Trophoblast cell (in vitro differentiated cells and primary cell): ENCODE measurements at regions not wholly inside any gene's neighbourhood (a gene's known extent, or its start where the extent isn't known, plus 50 kb on each side); places are given as distances from the start of the nearest gene placed in this dataset.

Source experiments
- DNase-seq, 2 donors: peaks; one replicate each; pipeline ENCODE4 v3.0.0-alpha.2; 2016
- H2AFZ ChIP-seq: 2 replicates; pipeline ENCODE4 v1.6.1; 2013; ENCODE audit warnings: low read length, moderate library complexity, mild to moderate bottlenecking; ENCODE audit not compliant: insufficient read depth, poor library complexity
- H2AK5ac ChIP-seq: 2 replicates; pipeline ENCODE4 v1.6.1; 2013; ENCODE audit warnings: mild to moderate bottlenecking, low read length
- H2BK120ac ChIP-seq: 2 replicates; pipeline ENCODE4 v1.6.1; 2013; ENCODE audit warnings: low read length, mild to moderate bottlenecking, moderate library complexity; ENCODE audit not compliant: insufficient read depth, poor library complexity
- H2BK12ac ChIP-seq: 2 replicates; pipeline ENCODE4 v1.6.1; 2013; ENCODE audit warnings: mild to moderate bottlenecking, low read length, moderate library complexity
- H2BK5ac ChIP-seq: 2 replicates; pipeline ENCODE4 v1.6.1; 2013; ENCODE audit warnings: low read length, low read depth, moderate library complexity, mild to moderate bottlenecking; ENCODE audit not compliant: poor library complexity
- H3K14ac ChIP-seq: 2 replicates; pipeline ENCODE4 v1.6.1; 2013; ENCODE audit warnings: mild to moderate bottlenecking, low read length
- H3K18ac ChIP-seq: 2 replicates; pipeline ENCODE4 v1.6.1; 2013; ENCODE audit warnings: mild to moderate bottlenecking, low read length
- H3K23ac ChIP-seq: 2 replicates; pipeline ENCODE4 v1.6.1; 2013; ENCODE audit warnings: low read length
- H3K27ac ChIP-seq: 2 replicates; pipeline ENCODE4 v1.5.1; 2013; ENCODE audit warnings: low read depth, mild to moderate bottlenecking, inconsistent platforms, low read length, moderate library complexity
- H3K27me3 ChIP-seq: 2 replicates; pipeline ENCODE4 v1.6.1; 2013; ENCODE audit warnings: inconsistent platforms, mild to moderate bottlenecking, low read length, moderate library complexity; ENCODE audit not compliant: insufficient read depth
- H3K36me3 ChIP-seq, 2 experiments: 1 replicate in 1 of 2; 2 replicates in 1 of 2; pipeline ENCODE4 v1.6.1; 2013; ENCODE audit warnings: low read length in 2 of 2, mild to moderate bottlenecking in 2 of 2, moderate library complexity in 1 of 2; ENCODE audit not compliant: insufficient read depth in 2 of 2, control insufficient read depth in 1 of 2
- H3K4ac ChIP-seq: 2 replicates; pipeline ENCODE4 v1.6.1; 2013; ENCODE audit warnings: low read depth, mild to moderate bottlenecking, low read length, moderate library complexity
- H3K4me1 ChIP-seq, 2 experiments: 1 replicate in 1 of 2; 2 replicates in 1 of 2; pipeline ENCODE4 v1.6.1; 2013; ENCODE audit warnings: low read length in 2 of 2, mild to moderate bottlenecking in 2 of 2, moderate library complexity in 1 of 2; ENCODE audit not compliant: insufficient read depth in 2 of 2, control insufficient read depth in 1 of 2
- H3K4me2 ChIP-seq: 2 replicates; pipeline ENCODE4 v1.6.1; 2013; ENCODE audit warnings: inconsistent platforms, mild to moderate bottlenecking, low read length, moderate library complexity
- H3K4me3 ChIP-seq: 2 replicates; pipeline ENCODE4 v1.5.1; 2013; ENCODE audit warnings: mild to moderate bottlenecking, low read depth, low read length, inconsistent platforms
- H3K79me1 ChIP-seq: one replicate; pipeline ENCODE4 v1.6.1; 2013; ENCODE audit warnings: low read length
- H3K79me2 ChIP-seq: 2 replicates; pipeline ENCODE4 v1.6.1; 2013; ENCODE audit warnings: low read length, mild to moderate bottlenecking; ENCODE audit not compliant: control insufficient read depth, insufficient read depth, poor library complexity
- H3K9ac ChIP-seq: 2 replicates; pipeline ENCODE4 v1.6.1; 2013; ENCODE audit warnings: mild to moderate bottlenecking, low read length
- H3K9me3 ChIP-seq: 2 replicates; pipeline ENCODE4 v1.6.1; 2013; ENCODE audit warnings: low read depth, mild to moderate bottlenecking, control low read depth, inconsistent platforms, low read length; ENCODE audit not compliant: insufficient read depth
- H4K12ac ChIP-seq: 2 replicates; pipeline ENCODE4 v1.6.1; 2013; ENCODE audit warnings: low read depth, mild to moderate bottlenecking, low read length, moderate library complexity
- H4K8ac ChIP-seq: 2 replicates; pipeline ENCODE4 v1.6.1; 2013; ENCODE audit warnings: low read depth, mild to moderate bottlenecking, low read length, moderate library complexity
- H4K91ac ChIP-seq: one replicate; pipeline ENCODE4 v1.6.1; 2013; ENCODE audit warnings: low read depth, mild to moderate bottlenecking, low read length, moderate library complexity
- WGBS: extraction: QIAGEN DNeasy Blood & Tissue Kit; methylation state at CpG from one replicate; pipeline ENCODE4 v1.1.7; 2013; ENCODE audit warnings: missing lambda C conversion rate; ENCODE audit not compliant: insufficient read length, insufficient coverage; ENCODE audit errors: extremely low coverage; 5-methylcytosine and 5-hydroxymethylcytosine counted together

GRCh38 chr6:40640599-40641227 is 53.5 kb upstream of the LRFN2 start:
- Histone ChIP-seq H2AK5ac (no peak overlapping the region), H3K79me1 (no peaks in the 10 kb centered on the region), H3K4me2 (no peak overlapping the region), H3K9me3 (peaks cover 2% of the 10 kb centered on the region), H3K18ac (no peak overlapping the region), H4K12ac (no peak overlapping the region), H2AFZ (no peak overlapping the region), H3K27me3 (no peaks in the 10 kb centered on the region), H3K27ac (no peak overlapping the region), H3K4ac (no peak overlapping the region), H3K9ac (no peak overlapping the region), H4K91ac (no peak overlapping the region), H3K4me1 (no peaks in the 10 kb centered on the region), H3K36me3 (no peaks in the 10 kb centered on the region), H2BK5ac (no peak overlapping the region), H2BK120ac (no peak overlapping the region), H3K79me2 (no peaks in the 10 kb centered on the region), H4K8ac (no peak overlapping the region), H3K23ac (no peak overlapping the region), H2BK12ac (no peak overlapping the region), H3K4me3 (no peak overlapping the region), H3K14ac (no peak overlapping the region)
- no peak for DNase-seq
- no CpG with 5 or more reads among the region's 16 CpGs for WGBS
